DOHH2 (cell line): ENCODE measurements at regions not wholly inside any gene's neighbourhood (a gene's known extent, or its start where the extent isn't known, plus 50 kb on each side); places are given as distances from the start of the nearest gene placed in this dataset.

Experiments
- H3F3A ChIP-seq: fragments of 200-600 bp; sonication (generic), shearing (Covaris generic); 2 replicates; pipeline ENCODE4 v1.6.0; 2016; ENCODE audit warnings: antibody characterized with exemption, mild to moderate bottlenecking; ENCODE audit not compliant: control insufficient read depth, insufficient read depth
- H3K27ac ChIP-seq: fragments of 200-600 bp; sonication (generic); 2 replicates; pipeline ENCODE4 v1.5.1; 2014; ENCODE audit warnings: low read depth, mild to moderate bottlenecking, low read length, moderate library complexity
- H3K27me3 ChIP-seq: fragments of 200-600 bp; sonication (generic); 2 replicates; pipeline ENCODE4 v1.6.1; 2014; ENCODE audit warnings: mild to moderate bottlenecking, low read length, mixed read lengths; ENCODE audit not compliant: control insufficient read depth
- H3K36me3 ChIP-seq: fragments of 200-600 bp; sonication (generic); 2 replicates; pipeline ENCODE4 v1.6.1; 2014; ENCODE audit warnings: mild to moderate bottlenecking, low read length, moderate library complexity, mixed read lengths; ENCODE audit not compliant: control insufficient read depth
- H3K4me1 ChIP-seq: fragments of 200-600 bp; sonication (generic); 2 replicates; pipeline ENCODE4 v1.6.1; 2014; ENCODE audit warnings: mild to moderate bottlenecking, low read length, mixed read lengths; ENCODE audit not compliant: control insufficient read depth
- H3K4me2 ChIP-seq: fragments of 200-600 bp; sonication (generic); 2 replicates; pipeline ENCODE4 v1.6.0; 2014; ENCODE audit warnings: mild to moderate bottlenecking, low read length, moderate library complexity
- H3K4me3 ChIP-seq: fragments of 200-600 bp; sonication (generic); 2 replicates; pipeline ENCODE4 v1.5.1; 2014; ENCODE audit warnings: mild to moderate bottlenecking, low read length, mixed read lengths
- H3K79me2 ChIP-seq: fragments of 200-600 bp; sonication (generic); 2 replicates; pipeline ENCODE4 v1.6.1; 2014; ENCODE audit warnings: mild to moderate bottlenecking, low read length, mixed read lengths; ENCODE audit not compliant: control insufficient read depth
- H3K9me2 ChIP-seq: fragments of 200-600 bp; sonication (generic); replicated peaks from 2 replicates; pipeline ENCODE4 v1.6.1; 2014; ENCODE audit warnings: mild to moderate bottlenecking, low read length, mixed read lengths; ENCODE audit not compliant: control insufficient read depth
- H3K9me3 ChIP-seq: fragments of 200-600 bp; sonication (generic); 2 replicates; pipeline ENCODE4 v1.6.1; 2014; ENCODE audit warnings: antibody characterized with exemption, low read length, mixed read lengths; ENCODE audit not compliant: control insufficient read depth, insufficient read depth
- H4K20me1 ChIP-seq: fragments of 200-600 bp; sonication (generic); 2 replicates; pipeline ENCODE4 v1.6.0; 2014; ENCODE audit warnings: low read depth, mild to moderate bottlenecking, antibody characterized with exemption, low read length, moderate library complexity; ENCODE audit not compliant: control insufficient read depth, insufficient read depth
- CTCF ChIP-seq: fragments of 200-600 bp; sonication (generic); IDR thresholded peaks from one replicate; pipeline ENCODE4 v1.5.1; 2014; ENCODE audit warnings: antibody characterized with exemption, mild to moderate bottlenecking, low read depth, low read length; ENCODE audit not compliant: poor library complexity, severe bottlenecking
- EZH2phosphoT487 ChIP-seq: fragments of 200-600 bp; sonication (generic); IDR thresholded peaks from 2 replicates; pipeline ENCODE4 v1.6.1; 2017; ENCODE audit warnings: borderline replicate concordance, mild to moderate bottlenecking, antibody characterized with exemption, low read length, moderate library complexity, mixed read lengths

GRCh38 chr14:103228866-103229265 is 105.2 kb upstream of the EIF5 start:
- Histone ChIP-seq H3K9me2 (no peaks in the 10 kb centered on the region), H4K20me1 (no peaks in the 10 kb centered on the region), H3K9me3 (no peaks in the 10 kb centered on the region), H3K27ac (no peak overlapping the region), H3F3A (no peaks in the 10 kb centered on the region), H3K4me3 (no peak overlapping the region), H3K4me2 (no peak overlapping the region), H3K36me3 (no peaks in the 10 kb centered on the region), H3K79me2 (no peaks in the 10 kb centered on the region), H3K27me3 (no peaks in the 10 kb centered on the region), H3K4me1 (no peaks in the 10 kb centered on the region)
- TF ChIP-seq CTCF (no peak), EZH2phosphoT487 (no peak)

GRCh38 chr14:103230021-103230420 is 104.0 kb upstream of the EIF5 start:
- no peak overlapping the region for H3K4me2 ChIP-seq
- no peaks in the 10 kb centered on the region for H3F3A ChIP-seq
- H3K4me3 ChIP-seq: no peak overlapping the region
- H3K27me3 ChIP-seq: no peaks in the 10 kb centered on the region
- H3K9me2 ChIP-seq: no peaks in the 10 kb centered on the region
- TF ChIP-seq EZH2phosphoT487 (no peak), CTCF (no peak)
- H3K4me1 ChIP-seq: no peaks in the 10 kb centered on the region
- no peaks in the 10 kb centered on the region for H3K36me3 ChIP-seq
- no peaks in the 10 kb centered on the region for H3K79me2 ChIP-seq
- no peak overlapping the region for H3K27ac ChIP-seq
- no peaks in the 10 kb centered on the region for H4K20me1 ChIP-seq
- no peaks in the 10 kb centered on the region for H3K9me3 ChIP-seq

GRCh38 chr14:103230658-103231334 is 103.2 kb upstream of the EIF5 start:
- H3K4me3 ChIP-seq: no peak overlapping the region
- no peak overlapping the region for H3K4me2 ChIP-seq

More at GRCh38 chr14:103230658-103231334, 103.2 kb upstream of the EIF5 start:
- no peaks in the 10 kb centered on the region for H3K9me3 ChIP-seq
- H4K20me1 ChIP-seq: no peaks in the 10 kb centered on the region
- no peaks in the 10 kb centered on the region for H3K36me3 ChIP-seq
- no peaks in the 10 kb centered on the region for H3F3A ChIP-seq
- H3K27ac ChIP-seq: no peak overlapping the region
- H3K4me1 ChIP-seq: no peaks in the 10 kb centered on the region
- H3K9me2 ChIP-seq: no peaks in the 10 kb centered on the region
- H3K27me3 ChIP-seq: no peaks in the 10 kb centered on the region
- TF ChIP-seq EZH2phosphoT487 (no peak), CTCF (no peak)
- no peaks in the 10 kb centered on the region for H3K79me2 ChIP-seq
